ENCODE measurements at regions not wholly inside any gene's neighbourhood (a gene's known extent, or its start where the extent isn't known, plus 50 kb on each side); places are given as distances from the start of the nearest gene placed in this dataset.

- no peak for TF ChIP-seq CTCF (IDR thresholded peaks at IDR 0.05; ENCODE audit: insufficient read depth, missing control alignments)
- no peak for DNase-seq (ENCODE audit: insufficient read length, low spot score)
- no peak for FAIRE-seq
These were observed 254.9 kb downstream of the TMX3 start for GRCh38 chr18:68459968-68460367.

DNA sequence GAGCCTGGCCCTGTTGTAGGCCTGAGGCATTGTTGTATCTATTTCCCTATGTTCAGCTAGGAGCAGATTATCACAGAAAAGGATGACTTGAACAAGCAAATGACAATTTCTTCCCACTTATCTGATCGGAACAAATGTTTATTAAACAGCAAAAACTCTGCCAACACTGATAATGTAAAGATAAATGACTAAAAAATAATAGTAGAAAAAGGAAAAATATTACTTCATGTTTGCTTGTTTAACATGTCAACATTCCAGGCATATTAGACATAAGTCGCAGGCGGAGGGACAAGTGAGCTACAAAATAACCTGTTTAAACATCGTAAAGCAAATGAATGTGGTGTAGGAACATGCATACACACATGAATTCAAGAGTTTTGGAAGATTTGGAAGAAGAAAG, 257.9 kb downstream of the TMX3 start:
- FAIRE-seq (peak; percentile 96), DNase-seq (ENCODE audit: insufficient read length, low spot score) (no peak)
- no peak for TF ChIP-seq CTCF (IDR thresholded peaks at IDR 0.05; ENCODE audit: insufficient read depth, missing control alignments)

- DNase-seq (ENCODE audit: insufficient read length, low spot score) (no peak), FAIRE-seq (no peak)
These were observed 259.7 kb downstream of the TMX3 start for GRCh38 chr18:68455229-68455603.

GRCh38 chr18:68454511-68455228, 260.2 kb downstream of the TMX3 start:
- DNase-seq (ENCODE audit: insufficient read length, low spot score) (no peak), FAIRE-seq (peak; percentile 91)
- TF ChIP-seq CTCF (IDR thresholded peaks at IDR 0.05; ENCODE audit: insufficient read depth, missing control alignments): no peak

More at GRCh38 chr18:68455229-68455603, 259.7 kb downstream of the TMX3 start:
- no peak for TF ChIP-seq CTCF (IDR thresholded peaks at IDR 0.05; ENCODE audit: insufficient read depth, missing control alignments)

GRCh38 chr18:68449292-68449691, 265.6 kb downstream of the TMX3 start:
- DNase-seq (ENCODE audit: insufficient read length, low spot score) (no peak), FAIRE-seq (no peak)
- no peak for TF ChIP-seq CTCF (IDR thresholded peaks at IDR 0.05; ENCODE audit: insufficient read depth, missing control alignments)

- TF ChIP-seq CTCF (IDR thresholded peaks at IDR 0.05; ENCODE audit: insufficient read depth, missing control alignments): no peak
- FAIRE-seq (peak; percentile 100), DNase-seq (ENCODE audit: insufficient read length, low spot score) (no peak)
These were observed 266.2 kb downstream of the TMX3 start for GRCh38 chr18:68448736-68449135.

GRCh38 chr18:68447286-68447685, 267.6 kb downstream of the TMX3 start:
- DNase-seq (ENCODE audit: insufficient read length, low spot score) (no peak), FAIRE-seq (no peak)

More at GRCh38 chr18:68447286-68447685, 267.6 kb downstream of the TMX3 start:
- no peak for TF ChIP-seq CTCF (IDR thresholded peaks at IDR 0.05; ENCODE audit: insufficient read depth, missing control alignments)

Measured in D721Med (cell line).